ENCODE measurements at regions not wholly inside any gene's neighbourhood (a gene's known extent, or its start where the extent isn't known, plus 50 kb on each side); places are given as distances from the start of the nearest gene placed in this dataset.
"Not testable (repeated sequence)": the region's sequence is repeated elsewhere in the genome, so short reads cannot be mapped to it uniquely, and the experiment has no call there.

DNA sequence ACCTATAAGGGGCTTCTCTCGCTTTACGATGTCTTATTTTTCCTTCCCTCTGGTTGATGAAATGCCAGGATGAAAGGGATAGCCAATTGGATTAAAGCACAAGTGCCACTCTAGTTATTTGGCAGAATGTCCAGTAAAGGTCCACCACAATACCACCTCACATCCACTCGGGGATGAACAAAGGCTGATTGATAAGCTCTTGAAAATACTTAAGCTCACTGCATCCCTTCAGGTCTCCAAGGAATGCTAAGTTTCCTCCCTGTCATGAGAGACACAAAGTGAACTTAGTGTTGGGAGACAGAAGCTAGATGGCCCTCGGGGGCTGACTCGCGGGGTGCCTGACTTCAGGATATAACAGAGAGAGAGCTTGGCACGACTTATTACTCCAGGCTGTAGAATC lies 185.9 kb upstream of the ZNF644 start:
- not testable (repeated sequence) for H3K27me3 ChIP-seq (ENCODE audit: insufficient read depth, low read depth, severe bottlenecking); DNase-seq; H3K4me3 ChIP-seq (ENCODE audit: low read depth, low read length); H3K36me3 ChIP-seq; H3K9me3 ChIP-seq (ENCODE audit: severe bottlenecking); H3K27ac ChIP-seq

DNA sequence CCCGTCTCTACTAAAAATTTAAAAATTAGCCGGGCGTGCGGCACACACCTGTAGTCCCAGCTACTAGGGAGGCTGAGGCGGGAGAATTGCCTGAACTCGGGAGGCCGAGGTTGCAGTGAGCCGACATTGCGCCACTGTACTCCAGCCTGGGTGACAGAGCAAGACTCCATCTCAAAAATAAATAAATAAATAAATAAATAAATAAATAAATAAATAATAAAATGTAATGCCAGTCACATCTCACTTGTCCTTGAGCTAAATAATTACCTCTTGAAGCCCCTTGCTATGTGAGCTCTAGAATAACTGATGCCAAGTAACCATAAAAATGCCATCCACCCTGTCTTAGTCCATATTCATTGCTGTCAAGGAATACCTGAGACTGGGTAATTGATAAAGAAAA lies 182.3 kb upstream of the ZNF644 start:
- not testable (repeated sequence) for H3K4me3 ChIP-seq (ENCODE audit: low read depth, low read length); H3K27ac ChIP-seq; DNase-seq; H3K27me3 ChIP-seq (ENCODE audit: insufficient read depth, low read depth, severe bottlenecking); H3K9me3 ChIP-seq (ENCODE audit: severe bottlenecking); H3K36me3 ChIP-seq

DNA sequence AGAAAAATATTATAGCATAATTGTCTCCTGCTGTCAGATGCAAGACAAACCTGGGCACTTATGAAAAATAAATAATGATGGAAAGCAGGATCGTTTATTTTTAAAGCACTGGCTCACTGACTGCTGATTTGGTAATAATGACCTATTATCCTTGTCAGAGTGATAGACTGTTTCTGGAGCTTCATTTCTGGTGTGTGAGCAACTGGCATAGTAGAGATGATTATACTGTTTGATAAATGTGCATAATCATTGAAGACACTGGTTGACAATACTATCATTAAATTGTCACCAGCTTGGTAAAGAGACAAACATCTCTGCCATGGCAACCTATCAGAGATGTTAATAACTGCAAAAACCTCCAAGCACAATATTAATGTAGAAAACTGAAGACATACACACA lies 179.9 kb upstream of the ZNF644 start:
- H3K27me3 ChIP-seq (ENCODE audit: insufficient read depth, low read depth, severe bottlenecking), result no peaks in the 10 kb centered on the region
- H3K27ac ChIP-seq, result no peak overlapping the region
- H3K36me3 ChIP-seq, result no peaks in the 10 kb centered on the region
- H3K9me3 ChIP-seq (ENCODE audit: severe bottlenecking), result no peaks in the 10 kb centered on the region
- no peak for DNase-seq
- H3K4me3 ChIP-seq (ENCODE audit: low read depth, low read length), result no peak overlapping the region
- TF ChIP-seq, protein P1, sequence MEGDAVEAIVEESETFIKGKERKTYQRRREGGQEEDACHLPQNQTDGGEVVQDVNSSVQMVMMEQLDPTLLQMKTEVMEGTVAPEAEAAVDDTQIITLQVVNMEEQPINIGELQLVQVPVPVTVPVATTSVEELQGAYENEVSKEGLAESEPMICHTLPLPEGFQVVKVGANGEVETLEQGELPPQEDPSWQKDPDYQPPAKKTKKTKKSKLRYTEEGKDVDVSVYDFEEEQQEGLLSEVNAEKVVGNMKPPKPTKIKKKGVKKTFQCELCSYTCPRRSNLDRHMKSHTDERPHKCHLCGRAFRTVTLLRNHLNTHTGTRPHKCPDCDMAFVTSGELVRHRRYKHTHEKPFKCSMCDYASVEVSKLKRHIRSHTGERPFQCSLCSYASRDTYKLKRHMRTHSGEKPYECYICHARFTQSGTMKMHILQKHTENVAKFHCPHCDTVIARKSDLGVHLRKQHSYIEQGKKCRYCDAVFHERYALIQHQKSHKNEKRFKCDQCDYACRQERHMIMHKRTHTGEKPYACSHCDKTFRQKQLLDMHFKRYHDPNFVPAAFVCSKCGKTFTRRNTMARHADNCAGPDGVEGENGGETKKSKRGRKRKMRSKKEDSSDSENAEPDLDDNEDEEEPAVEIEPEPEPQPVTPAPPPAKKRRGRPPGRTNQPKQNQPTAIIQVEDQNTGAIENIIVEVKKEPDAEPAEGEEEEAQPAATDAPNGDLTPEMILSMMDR (IDR thresholded peaks at IDR 0.05; ENCODE audit: low read depth, low read length), result no peak

DNA sequence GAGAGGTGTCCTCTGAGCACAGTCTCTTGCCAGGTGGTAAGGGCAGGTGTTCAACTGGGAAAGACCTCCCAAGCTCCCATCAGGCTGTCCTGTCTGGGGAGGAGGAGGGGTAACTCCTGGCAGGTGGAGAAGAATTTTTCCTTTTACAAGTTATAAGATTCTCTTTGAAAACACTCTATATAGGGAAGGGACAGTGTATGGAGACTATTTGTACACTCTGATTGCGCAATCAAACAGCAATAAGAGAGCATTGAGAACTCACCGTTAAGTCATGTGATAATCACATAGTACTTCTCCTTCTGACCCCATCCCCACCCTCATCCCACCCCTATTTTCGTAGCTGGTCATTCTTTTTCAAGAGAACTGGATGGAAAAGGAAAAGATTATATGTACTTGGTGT lies 179.3 kb upstream of the ZNF644 start:
- H3K27ac ChIP-seq, result no peak overlapping the region
- no peaks in the 10 kb centered on the region for H3K9me3 ChIP-seq (ENCODE audit: severe bottlenecking)
- H3K27me3 ChIP-seq (ENCODE audit: insufficient read depth, low read depth, severe bottlenecking), result no peaks in the 10 kb centered on the region
- no peaks in the 10 kb centered on the region for H3K36me3 ChIP-seq
- no peak for DNase-seq
- H3K4me3 ChIP-seq (ENCODE audit: low read depth, low read length), result no peak overlapping the region
- TF ChIP-seq, protein P1 (IDR thresholded peaks at IDR 0.05; ENCODE audit: low read depth, low read length), result no peak

DNA sequence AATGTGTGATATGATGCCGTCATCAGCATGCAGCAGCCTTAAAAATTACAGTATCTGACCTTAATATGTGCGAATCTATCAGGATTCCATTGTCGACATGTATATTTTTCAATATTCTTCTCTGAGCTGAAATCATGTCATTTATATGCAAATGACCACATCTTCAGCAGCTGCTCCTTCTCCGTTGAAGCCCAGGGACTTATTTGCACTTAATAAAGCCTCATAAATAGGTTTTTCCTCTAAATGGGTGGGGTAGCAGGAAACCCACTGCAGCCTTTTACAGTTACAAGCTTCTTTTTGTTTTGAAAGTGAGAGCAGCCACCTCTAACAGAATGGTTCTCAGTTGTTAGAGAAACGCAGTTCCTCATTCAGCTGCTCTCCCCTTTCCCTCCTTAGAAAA lies 178.8 kb upstream of the ZNF644 start:
- H3K9me3 ChIP-seq (ENCODE audit: severe bottlenecking), result no peaks in the 10 kb centered on the region
- TF ChIP-seq, protein P1 (IDR thresholded peaks at IDR 0.05; ENCODE audit: low read depth, low read length), result no peak
- H3K36me3 ChIP-seq, result no peaks in the 10 kb centered on the region
- no peak overlapping the region for H3K4me3 ChIP-seq (ENCODE audit: low read depth, low read length)
- H3K27me3 ChIP-seq (ENCODE audit: insufficient read depth, low read depth, severe bottlenecking), result no peaks in the 10 kb centered on the region
- DNase-seq, result no peak
- no peak overlapping the region for H3K27ac ChIP-seq

DNA sequence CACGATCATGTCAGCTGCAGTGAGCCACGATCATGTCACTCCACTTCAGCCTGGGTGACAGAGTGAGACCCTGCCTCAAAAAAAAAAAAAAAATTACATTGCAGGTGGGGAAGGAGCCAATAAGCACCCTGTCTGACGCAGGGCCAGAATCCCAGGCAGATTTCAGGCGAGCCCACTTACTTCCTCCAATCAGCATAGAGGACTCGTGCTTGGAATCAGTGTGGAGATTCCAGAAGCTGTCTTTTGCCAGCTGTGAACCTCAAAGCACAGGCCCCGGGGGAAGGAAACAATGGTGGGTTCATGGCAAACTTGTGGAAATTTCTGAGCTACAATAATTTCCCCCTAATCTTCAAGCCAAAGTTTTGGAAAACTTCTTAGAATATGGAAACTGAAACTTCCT lies 178.2 kb upstream of the ZNF644 start:
- H3K9me3 ChIP-seq (ENCODE audit: severe bottlenecking), result no peaks in the 10 kb centered on the region
- no peaks in the 10 kb centered on the region for H3K36me3 ChIP-seq
- H3K27me3 ChIP-seq (ENCODE audit: insufficient read depth, low read depth, severe bottlenecking), result no peaks in the 10 kb centered on the region
- H3K4me3 ChIP-seq (ENCODE audit: low read depth, low read length), result no peak overlapping the region
- no peak overlapping the region for H3K27ac ChIP-seq
- DNase-seq, result no peak
- TF ChIP-seq, protein P1 (IDR thresholded peaks at IDR 0.05; ENCODE audit: low read depth, low read length), result no peak

DNA sequence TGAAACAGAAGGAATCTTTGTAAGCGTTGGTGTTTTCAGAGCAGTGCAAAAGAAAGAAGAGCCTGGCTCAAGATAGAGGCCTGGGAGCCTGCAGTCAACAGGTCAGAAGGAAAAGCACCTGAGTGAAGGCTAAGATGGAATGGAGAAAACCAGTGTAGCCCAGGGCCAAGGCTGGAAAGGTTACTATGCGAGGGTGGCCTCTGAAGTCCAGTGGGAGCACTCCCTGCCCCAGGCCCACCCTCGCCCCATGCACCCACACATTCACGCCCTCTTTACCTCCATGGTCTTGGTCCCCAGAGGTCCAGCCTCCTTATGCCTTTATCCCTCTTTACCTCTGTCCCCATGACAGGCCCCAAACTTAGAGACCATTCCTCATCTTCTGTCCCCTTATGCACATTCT lies 169.2 kb upstream of the ZNF644 start:
- Histone ChIP-seq H3K27me3 (ENCODE audit: insufficient read depth, low read depth, severe bottlenecking) (no peaks in the 10 kb centered on the region), H3K27ac (no peak overlapping the region), H3K4me3 (ENCODE audit: low read depth, low read length) (no peak overlapping the region)

More for the DNA sequence above, 169.2 kb upstream of the ZNF644 start:
- TF ChIP-seq, protein P1 (IDR thresholded peaks at IDR 0.05; ENCODE audit: low read depth, low read length), result no peak
- Histone ChIP-seq H3K9me3 (ENCODE audit: severe bottlenecking) (no peaks in the 10 kb centered on the region), H3K36me3 (no peaks in the 10 kb centered on the region)
- DNase-seq, result no peak
